Fibroblast of peridontal ligament (primary cell): ENCODE measurements at regions not wholly inside any gene's neighbourhood (a gene's known extent, or its start where the extent isn't known, plus 50 kb on each side); places are given as distances from the start of the nearest gene placed in this dataset.

Source experiments
- DNase-seq: peaks from one replicate; pipeline ENCODE4 v3.0.0-alpha.2; 2010; ENCODE audit errors: extremely low read depth

GRCh38 chr2:150981826-150982225 lies 279.8 kb downstream of the RBM43 start:
- peak; percentile 18 for DNase-seq

DNA sequence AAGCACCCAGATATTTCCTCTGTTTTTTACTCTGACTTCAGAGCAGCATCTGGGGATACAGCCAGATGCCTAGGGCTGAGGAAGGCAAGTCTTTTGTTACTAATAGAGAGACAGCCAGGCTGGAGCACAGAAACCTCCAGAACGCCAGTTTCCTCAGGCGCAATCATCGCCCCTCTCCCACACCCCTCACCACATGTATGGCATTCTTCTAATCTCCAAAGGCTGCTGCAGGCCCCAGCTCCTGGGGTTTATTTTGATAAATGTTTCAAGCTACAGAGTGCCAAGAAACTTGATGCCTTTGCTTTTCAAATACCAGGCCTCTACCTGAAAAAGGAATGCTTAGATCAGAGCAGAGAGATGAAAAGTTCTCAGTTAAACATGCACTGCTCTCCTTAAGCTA lies 283.6 kb downstream of the RBM43 start:
- no peak for DNase-seq

DNA sequence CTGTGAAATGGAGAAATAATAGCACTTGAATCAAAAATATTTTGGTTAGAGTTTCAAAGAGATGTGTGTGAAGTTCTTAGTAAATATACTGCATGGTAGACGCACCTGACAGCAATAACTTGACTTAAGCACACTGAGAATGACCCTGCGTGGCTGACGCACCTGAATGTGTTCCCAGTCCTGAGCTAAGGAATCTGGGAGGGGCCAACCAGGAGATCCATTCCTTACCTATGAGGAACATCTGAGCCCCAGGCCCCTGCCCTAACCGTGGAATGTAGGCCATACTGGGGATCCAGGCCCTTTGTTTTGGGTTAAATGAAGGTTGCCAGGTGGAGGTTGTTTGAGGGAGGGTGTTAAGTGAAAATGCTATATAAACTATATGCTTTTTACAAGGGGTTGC lies 284.4 kb downstream of the RBM43 start:
- no peak for DNase-seq

GRCh38 chr2:150976604-150977003 lies 285.1 kb downstream of the RBM43 start:
- DNase-seq: no peak

DNA sequence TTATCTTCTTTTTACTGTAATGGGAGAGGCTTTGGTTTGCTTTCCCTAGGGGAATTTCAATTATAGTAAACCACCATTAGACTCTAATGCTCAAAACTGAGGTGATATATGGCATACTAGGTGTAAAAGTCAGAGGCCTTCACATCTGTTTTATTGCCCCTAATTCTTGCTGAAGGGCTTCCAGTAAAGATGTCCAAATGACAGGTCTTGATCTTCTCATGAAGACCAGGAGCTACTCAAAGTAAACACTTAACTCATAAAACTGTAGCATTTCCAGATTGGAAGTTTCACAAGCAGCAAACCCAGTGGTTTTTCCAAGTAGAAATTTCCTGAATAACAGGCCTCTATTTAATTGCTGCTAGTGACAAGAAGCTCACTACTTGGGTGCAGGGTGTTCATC lies 286.8 kb downstream of the RBM43 start:
- no peak for DNase-seq

DNA sequence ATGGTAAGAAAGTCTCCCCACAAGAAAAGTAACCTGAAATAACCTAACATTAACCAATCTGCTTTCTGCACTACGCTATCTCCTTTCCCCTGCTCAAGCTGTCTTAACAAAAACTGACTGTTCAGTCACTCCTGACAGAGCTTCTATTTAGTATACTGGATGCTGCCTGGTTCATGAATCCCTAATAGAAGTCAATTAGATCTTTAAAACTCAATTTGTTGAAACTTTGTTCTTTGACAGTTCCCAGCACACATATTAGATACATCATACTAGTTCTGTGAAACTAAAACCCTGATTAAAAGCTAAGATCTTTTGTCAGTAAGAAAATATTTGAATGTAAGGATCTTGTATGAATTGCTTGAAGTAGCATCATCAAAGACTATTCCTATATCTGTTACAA lies 287.4 kb downstream of the RBM43 start:
- DNase-seq: no peak

DNA sequence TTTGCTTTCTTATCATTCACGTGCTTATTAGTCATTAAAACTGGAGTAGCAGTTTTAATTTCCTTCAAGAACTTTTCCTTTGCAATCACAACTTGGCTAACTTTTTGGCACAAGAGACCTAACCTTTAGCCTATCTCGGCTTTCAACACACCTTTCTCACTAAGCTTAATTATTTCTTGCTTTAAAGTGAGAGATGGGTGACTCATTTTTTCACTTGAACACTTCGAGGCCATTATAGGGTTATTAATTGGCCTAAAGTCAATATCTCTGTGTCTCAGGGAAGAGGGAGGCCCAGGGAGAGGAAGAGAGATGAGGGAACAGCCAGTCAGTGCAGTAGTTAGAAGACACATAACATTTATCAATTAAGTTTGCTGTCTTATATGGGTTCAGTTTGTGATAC lies 289.8 kb downstream of the RBM43 start:
- DNase-seq: no peak

DNA sequence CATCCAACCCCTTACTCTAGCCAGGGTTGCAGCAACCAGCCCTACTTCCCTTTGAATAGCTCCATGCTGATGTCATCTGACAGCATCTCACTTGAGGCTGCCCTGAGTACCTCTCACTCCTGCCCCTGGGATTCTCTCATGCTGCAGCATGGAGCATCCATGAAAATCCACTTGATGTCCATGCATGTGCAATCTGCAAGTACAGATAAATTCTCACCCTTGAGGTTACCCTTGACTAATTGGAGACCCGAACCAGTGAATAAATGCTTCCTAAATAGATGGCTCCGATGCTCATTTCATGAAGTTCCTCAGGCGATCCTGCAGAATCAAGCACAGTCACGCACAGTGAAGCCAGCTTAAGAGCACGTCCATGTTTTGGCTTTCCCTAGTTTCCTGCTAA lies 298.3 kb downstream of the RBM43 start:
- no peak for DNase-seq

DNA sequence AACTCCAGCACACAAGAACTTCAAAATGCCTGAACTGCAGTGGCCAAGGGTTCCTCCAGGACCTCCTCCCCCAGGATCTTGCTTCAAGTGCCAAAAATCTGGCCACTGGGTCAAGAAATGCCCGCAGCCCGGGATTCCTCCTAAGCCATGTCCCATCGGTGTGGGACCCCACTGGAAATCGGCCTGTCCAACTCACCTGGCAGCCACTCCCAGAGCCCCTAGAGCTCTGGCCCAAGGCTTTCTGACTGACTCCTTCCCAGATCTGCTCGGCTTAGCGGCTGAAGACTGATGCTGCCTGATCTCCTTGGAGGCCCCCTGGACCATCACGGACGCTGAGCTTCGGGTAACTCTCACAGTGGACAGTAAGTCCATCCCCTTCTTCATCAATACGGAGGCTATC lies 306.4 kb downstream of the RBM43 start:
- no peak for DNase-seq

GRCh38 chr2:150946831-150947230 lies 314.8 kb downstream of the RBM43 start:
- no peak for DNase-seq

- no peak for DNase-seq
Measured at GRCh38 chr2:150944315-150944714, 317.3 kb downstream of the RBM43 start.

DNA sequence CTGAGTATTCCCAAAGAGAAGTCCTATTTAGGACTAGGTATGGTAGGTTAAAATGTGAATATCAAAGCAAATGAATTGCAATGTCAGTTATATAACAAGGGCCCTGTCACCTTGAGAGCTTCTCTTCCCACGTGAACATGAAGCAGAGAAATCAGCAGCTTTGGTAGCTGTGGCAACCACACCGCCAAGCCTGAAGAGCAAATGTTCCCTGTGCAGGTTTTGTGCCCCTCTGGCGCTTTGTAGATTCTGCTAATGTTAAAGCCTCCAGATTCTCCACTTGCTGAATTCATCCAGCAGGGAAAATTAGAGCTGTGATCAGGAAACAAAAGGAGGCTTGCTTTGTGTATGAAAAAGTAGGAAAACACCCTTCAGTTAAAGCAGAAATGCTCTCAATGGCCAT lies 322.6 kb downstream of the RBM43 start:
- DNase-seq: no peak

DNA sequence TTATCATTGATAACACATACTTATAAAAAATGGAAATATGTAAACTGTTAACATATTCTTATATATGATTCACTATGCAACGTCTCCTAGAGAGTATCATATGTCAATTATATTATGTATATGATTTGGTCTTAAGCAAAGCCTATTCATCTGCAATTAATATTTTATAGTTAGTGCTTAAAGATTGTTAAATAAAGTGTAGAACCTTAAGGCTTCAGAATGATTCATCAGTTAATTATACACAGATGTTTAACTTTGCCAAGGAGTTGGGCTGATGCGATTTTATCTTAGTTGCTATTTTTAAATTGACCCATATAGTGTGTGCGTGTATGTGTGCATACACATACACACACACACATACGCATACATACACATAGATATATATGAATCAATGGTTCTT lies 323.1 kb downstream of the RBM43 start:
- peak; percentile 56 for DNase-seq

DNA sequence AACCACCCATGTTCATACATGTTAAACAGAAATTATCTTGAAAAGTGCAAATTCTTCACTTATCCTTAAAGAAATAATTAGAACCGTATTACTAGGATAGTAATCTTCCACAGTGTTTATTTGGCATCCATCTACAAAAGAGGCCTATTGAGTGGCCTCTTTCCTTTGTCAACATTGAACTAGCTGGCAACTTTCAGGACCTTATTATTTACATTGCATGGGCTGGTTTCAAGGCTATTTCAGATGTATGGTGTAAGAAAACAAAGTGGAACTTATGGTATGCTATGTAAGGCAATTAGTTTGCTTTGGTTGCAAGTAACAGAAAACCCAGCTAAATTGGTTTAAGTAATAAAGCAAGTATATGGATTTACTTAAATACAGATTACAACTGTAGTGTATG lies 324.6 kb downstream of the RBM43 start:
- no peak for DNase-seq

GRCh38 chr2:150931451-150931850 lies 330.2 kb downstream of the RBM43 start:
- DNase-seq: no peak

- DNase-seq: no peak
Measured at GRCh38 chr2:150925611-150926010, 336.1 kb downstream of the RBM43 start.

- DNase-seq: no peak
Measured at GRCh38 chr2:150924878-150925277, 336.8 kb downstream of the RBM43 start.

GRCh38 chr2:150919901-150920300 lies 341.8 kb downstream of the RBM43 start:
- DNase-seq: peak; percentile 54

DNA sequence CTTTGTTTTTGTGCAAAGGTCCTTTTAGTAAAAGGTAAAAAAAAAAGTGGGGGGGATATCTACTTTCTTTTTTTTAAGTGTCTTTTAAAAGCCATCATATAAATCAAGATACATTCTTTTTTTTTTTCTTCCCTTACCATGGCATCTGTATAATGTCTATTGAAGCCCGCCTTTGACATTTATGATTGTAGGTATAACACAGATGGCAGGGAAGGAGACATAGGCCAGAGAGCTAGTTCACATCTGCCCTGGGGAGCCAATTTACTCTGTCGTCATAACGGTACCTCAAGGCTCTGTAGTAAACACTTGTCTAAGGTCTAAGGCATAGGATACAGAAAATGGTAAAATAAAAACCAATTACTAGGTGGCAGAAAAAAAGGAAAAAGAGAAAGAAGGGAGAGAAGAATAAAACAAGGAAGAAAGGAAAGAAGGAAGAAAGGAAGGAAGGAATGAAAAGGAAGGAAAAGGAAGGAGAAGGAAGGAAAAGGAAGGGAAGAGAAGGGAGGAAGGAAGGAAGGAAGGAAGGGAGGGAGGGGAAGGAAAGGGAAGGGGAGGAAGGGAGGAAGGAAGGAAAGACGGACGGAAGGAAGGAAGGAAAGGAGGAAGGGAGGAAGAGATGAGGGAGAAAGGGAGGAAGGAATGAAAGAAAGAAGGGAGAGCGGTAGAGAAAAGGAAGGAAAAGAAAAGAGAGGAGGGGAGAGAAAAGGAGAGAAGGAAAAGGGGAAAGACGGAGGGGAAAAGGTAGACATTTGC lies 343.5 kb downstream of the RBM43 start:
- no peak for DNase-seq

GRCh38 chr2:150916467-150917396 lies 344.9 kb downstream of the RBM43 start:
- DNase-seq: no peak

DNA sequence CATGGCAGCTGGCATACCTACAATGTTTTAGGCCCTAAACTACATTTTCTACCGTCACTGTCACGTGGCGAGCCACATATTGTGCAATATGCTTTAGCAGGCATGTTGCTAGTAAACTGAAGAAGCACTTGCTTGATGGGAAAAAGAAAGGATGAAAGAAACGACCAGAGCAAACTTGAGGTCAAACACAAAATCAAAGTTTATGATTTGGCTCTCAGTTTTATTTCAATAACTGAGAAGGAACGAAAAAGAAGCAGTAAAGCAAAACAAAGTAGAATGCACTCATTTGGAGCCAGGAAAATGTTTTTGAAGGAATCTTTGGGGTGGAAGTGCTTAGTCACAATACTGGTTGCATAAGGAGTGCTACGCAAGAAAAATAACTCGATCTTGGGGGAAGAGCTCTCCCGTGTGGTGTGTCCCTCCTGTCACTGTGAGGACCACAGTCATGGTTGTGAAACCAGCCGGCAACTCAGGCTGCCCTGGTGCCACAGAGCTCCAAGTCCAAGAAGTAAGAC lies 349.8 kb downstream of the RBM43 start:
- DNase-seq: peak; percentile 98

GRCh38 chr2:150909613-150910012 lies 352.1 kb downstream of the RBM43 start:
- DNase-seq: no peak

DNA sequence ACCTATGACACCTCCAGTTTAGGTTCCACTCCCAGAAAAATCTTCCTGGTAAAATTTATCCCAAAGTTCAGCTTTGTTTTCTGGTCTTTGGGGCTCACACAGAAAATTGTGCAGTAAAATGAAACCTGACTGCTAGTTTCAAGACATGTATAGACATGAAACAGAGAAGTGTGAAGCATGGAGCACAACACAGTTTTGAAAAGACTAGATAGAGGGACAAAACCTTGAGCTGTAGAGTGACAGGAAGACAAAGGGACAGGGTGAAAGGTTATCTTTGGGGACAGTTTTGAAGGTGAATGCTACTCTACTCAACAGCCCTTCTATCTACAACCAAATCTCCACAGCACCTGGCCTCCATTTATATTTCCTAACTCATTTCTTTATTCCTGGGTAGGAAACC lies 352.6 kb downstream of the RBM43 start:
- DNase-seq: no peak
